ENCODE measurements at regions not wholly inside any gene's neighbourhood (a gene's known extent, or its start where the extent isn't known, plus 50 kb on each side); places are given as distances from the start of the nearest gene placed in this dataset.

- no peak for TF ChIP-seq CTCF (IDR thresholded peaks at IDR 0.05; ENCODE audit: borderline replicate concordance, insufficient read depth, low read depth, low read length)
- H3K4me3 ChIP-seq (ENCODE audit: low read depth, low read length) = no peak overlapping the region
Observed at GRCh38 chr1:193868425-193868824, 682.0 kb upstream of the B3GALT2 start.

DNA sequence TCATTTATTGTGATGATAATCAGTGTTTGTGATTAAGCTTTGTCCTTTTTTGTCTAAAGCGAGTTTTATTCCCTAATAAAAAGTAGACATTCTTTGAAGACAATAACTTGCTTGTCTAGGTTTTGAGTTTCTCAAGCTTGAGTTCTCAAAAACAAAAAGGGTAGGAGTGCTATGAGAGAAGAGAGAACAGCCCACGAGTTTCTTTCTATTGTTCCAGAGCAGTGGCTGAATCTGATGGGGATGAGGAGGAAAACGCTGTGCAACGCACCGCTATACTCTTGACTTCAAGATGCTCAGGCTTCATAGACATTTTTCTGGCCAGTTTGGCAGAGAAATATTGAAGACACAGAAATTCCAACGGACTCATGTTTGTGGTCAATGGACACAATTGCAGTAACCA is 669.8 kb upstream of the B3GALT2 start:
- no peak overlapping the region for H3K4me3 ChIP-seq (ENCODE audit: low read depth, low read length)
- TF ChIP-seq CTCF (IDR thresholded peaks at IDR 0.05; ENCODE audit: borderline replicate concordance, insufficient read depth, low read depth, low read length) = no peak

- TF ChIP-seq CTCF (IDR thresholded peaks at IDR 0.05; ENCODE audit: borderline replicate concordance, insufficient read depth, low read depth, low read length) = no peak
- no peak overlapping the region for H3K4me3 ChIP-seq (ENCODE audit: low read depth, low read length)
Observed at GRCh38 chr1:193850745-193851144, 664.3 kb upstream of the B3GALT2 start.

DNA sequence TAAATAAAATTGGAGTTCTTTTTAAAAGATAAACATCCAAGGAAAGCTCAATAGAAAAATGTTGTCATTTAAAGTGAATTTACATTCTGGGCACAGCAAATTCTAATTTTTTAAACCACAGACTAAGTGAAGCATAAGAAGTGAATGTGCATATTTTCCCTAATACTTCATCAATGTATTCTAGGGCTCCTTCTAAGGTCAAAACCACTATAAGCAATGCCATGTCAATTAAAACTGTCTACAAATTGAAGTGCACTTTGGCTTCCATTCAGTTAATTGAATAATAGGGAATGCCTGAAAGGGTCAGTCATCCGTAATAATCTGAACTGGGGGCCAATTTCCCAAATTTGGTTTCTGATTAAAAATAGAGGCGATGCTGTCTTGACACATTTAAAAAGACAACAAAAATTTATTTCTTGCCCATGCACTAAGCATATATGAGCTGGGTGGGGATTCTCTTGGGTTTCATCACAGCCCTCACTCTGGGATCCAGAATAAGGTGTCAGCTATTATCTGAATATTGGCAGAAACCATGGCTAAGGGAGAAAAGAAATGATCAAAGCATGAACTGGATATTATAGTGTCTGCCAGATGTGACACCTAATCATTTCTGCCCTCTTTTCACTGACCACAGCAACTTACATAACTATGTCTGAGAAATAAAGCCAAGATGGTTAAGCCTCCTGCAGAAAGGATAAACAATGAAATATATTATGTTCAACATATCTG is 660.6 kb upstream of the B3GALT2 start:
- H3K4me3 ChIP-seq (ENCODE audit: low read depth, low read length) = no peak overlapping the region
- no peak for TF ChIP-seq CTCF (IDR thresholded peaks at IDR 0.05; ENCODE audit: borderline replicate concordance, insufficient read depth, low read depth, low read length)

DNA sequence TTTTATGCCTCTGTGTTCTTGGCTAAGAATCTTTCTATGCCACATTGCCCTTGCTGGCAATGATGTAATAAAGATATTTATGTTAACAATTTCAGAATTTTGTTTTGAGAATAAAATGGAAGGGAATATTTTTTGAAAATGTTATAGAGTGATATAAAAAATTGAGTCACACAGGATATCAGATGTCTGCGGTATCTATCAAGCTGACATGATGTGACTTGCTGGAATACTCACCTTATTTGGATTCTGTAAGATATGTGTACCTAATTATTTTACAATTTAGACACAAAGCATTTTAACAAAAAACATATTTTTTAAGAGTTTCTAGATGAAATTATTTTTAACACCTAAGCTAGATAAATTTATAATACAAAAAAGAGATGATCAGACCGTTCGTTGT is 660.0 kb upstream of the B3GALT2 start:
- no peak overlapping the region for H3K4me3 ChIP-seq (ENCODE audit: low read depth, low read length)
- no peak for TF ChIP-seq CTCF (IDR thresholded peaks at IDR 0.05; ENCODE audit: borderline replicate concordance, insufficient read depth, low read depth, low read length)

GRCh38 chr1:193841857-193842256 is 655.4 kb upstream of the B3GALT2 start:
- TF ChIP-seq CTCF (IDR thresholded peaks at IDR 0.05; ENCODE audit: borderline replicate concordance, insufficient read depth, low read depth, low read length) = no peak
- no peak overlapping the region for H3K4me3 ChIP-seq (ENCODE audit: low read depth, low read length)

DNA sequence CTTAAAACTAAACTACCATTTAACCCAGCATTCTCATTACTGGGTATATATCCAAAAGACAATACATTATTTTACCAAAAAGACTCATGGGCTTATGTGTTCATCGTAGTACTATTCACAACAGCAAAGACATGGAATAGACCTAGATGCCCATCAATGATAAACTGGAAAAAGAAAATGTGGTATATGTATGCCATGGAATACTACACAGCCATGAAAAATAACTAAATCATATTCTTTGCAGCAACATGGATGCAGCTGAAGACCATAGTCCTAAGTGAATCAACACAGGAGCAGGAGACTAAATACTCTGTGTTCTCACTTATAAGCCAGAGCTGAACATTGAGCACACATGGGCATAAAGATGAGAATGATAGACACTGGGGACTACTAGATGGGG is 645.1 kb upstream of the B3GALT2 start:
- TF ChIP-seq CTCF (IDR thresholded peaks at IDR 0.05; ENCODE audit: borderline replicate concordance, insufficient read depth, low read depth, low read length) = no peak
- H3K4me3 ChIP-seq (ENCODE audit: low read depth, low read length) = no peak overlapping the region

Data from GM12875 (cell line).